HCT116 (cell line): ENCODE measurements at regions not wholly inside any gene's neighbourhood (a gene's known extent, or its start where the extent isn't known, plus 50 kb on each side); places are given as distances from the start of the nearest gene placed in this dataset.

Experiments
- ATAC-seq: fragments of 200-7000 bp; cut with Tn5 transposase; 2 replicates; pipeline ENCODE4 v1.9.1; 2020; ENCODE audit warnings: mild to moderate bottlenecking, moderate library complexity
- BruUV-seq: library from RNA; stranded (reverse); fragments of 400-500 nt; replicated peaks from 2 replicates; lab custom pipeline; 2021; lab: Mats Ljungman, UMichigan
- CTCF ChIA-PET: fragments of 300-600 bp; sonication (Branson Sonifier 250); formaldehyde crosslinking; loops from one replicate; lab custom pipeline; 2021; ENCODE audit warnings: antibody characterized with exemption; lab: Charles Lee
- POLR2A ChIA-PET: fragments of 300-600, 350-600 bp; sonication (Branson Sonifier 250); formaldehyde crosslinking; loops from one replicate; lab custom pipeline; 2021; ENCODE audit warnings: antibody characterized with exemption; lab: Charles Lee
- RAD21 ChIA-PET, 2 experiments: fragments of 300-600 bp; sonication (Branson Sonifier 250); formaldehyde crosslinking; loops; one replicate each; lab custom pipeline; 2023; ENCODE audit warnings: low total read pairs in 2 of 2; ENCODE audit not compliant: uncharacterized antibody in 2 of 2, unreplicated experiment in 2 of 2, low non-redundant PET in 1 of 2; lab: Charles Lee
- DNase-seq: peaks from one replicate; pipeline ENCODE4 v3.0.0-alpha.2; 2010; ENCODE audit warnings: low read depth, low spot score
- H2AFZ ChIP-seq: fragments of 200-600 bp; shearing (Covaris generic), sonication (generic); 2 replicates; pipeline ENCODE4 v1.6.1; 2017; ENCODE audit warnings: low read depth, mixed run types, mixed read lengths, antibody characterized with exemption, low read length; ENCODE audit not compliant: poor library complexity, severe bottlenecking
- H3K27ac ChIP-seq: 2 replicates; pipeline ENCODE4 v1.5.1; 2012; ENCODE audit warnings: low read depth, low read length
- H3K27me3 ChIP-seq: fragments of 200-600 bp; sonication (generic); 2 replicates; pipeline ENCODE4 v1.6.1; 2016; ENCODE audit warnings: mixed run types, low read length, mixed read lengths; ENCODE audit not compliant: insufficient read depth
- H3K36me3 ChIP-seq, 2 experiments: fragments of 200-500 bp in 1 of 2; fragments of 200-600 bp in 1 of 2; sonication (Bioruptor generic) in 1 of 2; sonication (generic) in 1 of 2; 2 replicates each; pipeline versions ENCODE4 v1.5.1 to v1.6.1; 2014 to 2016; ENCODE audit warnings: low read length in 2 of 2, inconsistent platforms in 1 of 2, mixed read lengths in 1 of 2, mixed run types in 1 of 2; ENCODE audit not compliant: insufficient read depth in 2 of 2, control insufficient read depth in 1 of 2
- H3K4me1 ChIP-seq, 2 experiments: fragments of 200-600 bp in 1 of 2; sonication (generic) in 1 of 2; 2 replicates each; pipeline versions ENCODE4 v1.5.1 to v1.6.1; 2012 to 2017; ENCODE audit warnings: low read length in 2 of 2, inconsistent platforms in 1 of 2, mild to moderate bottlenecking in 1 of 2, mixed read lengths in 1 of 2, mixed run types in 1 of 2, moderate library complexity in 1 of 2; ENCODE audit not compliant: insufficient read depth in 2 of 2, control insufficient read depth in 1 of 2
- H3K4me2 ChIP-seq: fragments of 200-600 bp; sonication (generic); 2 replicates; pipeline ENCODE4 v1.6.1; 2017; ENCODE audit warnings: mixed run types, low read length, mixed read lengths
- H3K4me3 ChIP-seq, 2 experiments: fragments of 200-600 bp in 1 of 2; sonication (generic) in 1 of 2; replicated peaks in 1 of 2; 2 replicates each; pipeline ENCODE4 v1.5.1; 2011 to 2016; ENCODE audit warnings: low read length in 2 of 2, control low read depth in 1 of 2, low read depth in 1 of 2, mild to moderate bottlenecking in 1 of 2, mixed read lengths in 1 of 2, mixed run types in 1 of 2
- H3K79me2 ChIP-seq: fragments of 200-600 bp; sonication (generic); 2 replicates; pipeline ENCODE4 v1.6.1; 2017; ENCODE audit warnings: mild to moderate bottlenecking, mixed run types, low read length, moderate library complexity, mixed read lengths; ENCODE audit not compliant: insufficient read depth
- H3K9ac ChIP-seq: fragments of 200-600 bp; sonication (generic); 2 replicates; pipeline ENCODE4 v1.6.1; 2016; ENCODE audit warnings: low read length, mixed read lengths
- H3K9me2 ChIP-seq: fragments of 200-600 bp; sonication (generic), shearing (Covaris generic); 2 replicates; pipeline ENCODE4 v1.6.1; 2017; ENCODE audit warnings: mixed run types, mild to moderate bottlenecking, moderate library complexity; ENCODE audit not compliant: insufficient read depth
- H3K9me3 ChIP-seq, 2 experiments: fragments of 200-500 bp in 1 of 2; fragments of 200-600 bp in 1 of 2; sonication (Bioruptor generic) in 1 of 2; sonication (generic) in 1 of 2; 2 replicates each; pipeline ENCODE4 v1.6.1; 2014 to 2017; ENCODE audit warnings: low read length in 2 of 2, mixed read lengths in 2 of 2, inconsistent platforms in 1 of 2, low read depth in 1 of 2, mild to moderate bottlenecking in 1 of 2, mixed run types in 1 of 2, moderate library complexity in 1 of 2; ENCODE audit not compliant: control insufficient read depth in 1 of 2, insufficient read depth in 1 of 2
- H4K20me1 ChIP-seq: fragments of 200-600 bp; sonication (generic), shearing (Covaris generic); 2 replicates; pipeline ENCODE4 v1.6.1; 2017; ENCODE audit warnings: mixed run types, mild to moderate bottlenecking, moderate library complexity; ENCODE audit not compliant: insufficient read depth
- ATF3 ChIP-seq: IDR thresholded peaks from 2 replicates; pipeline ENCODE4 v1.6.1; 2012
- CBX3 ChIP-seq: IDR thresholded peaks from 2 replicates; pipeline ENCODE4 v1.6.1; 2012; ENCODE audit warnings: low read depth
- CEBPB ChIP-seq: IDR thresholded peaks from 2 replicates; pipeline ENCODE4 v1.6.1; 2012; ENCODE audit warnings: low read depth
- CTCF ChIP-seq, 3 experiments: fragments of 200-600 bp in 1 of 3; sonication (generic) in 1 of 3; IDR thresholded peaks in 2 of 3; conservative IDR thresholded peaks in 1 of 3; 2 replicates each; pipeline ENCODE4 v1.5.1; 2012 to 2017; ENCODE audit warnings: low read depth in 2 of 3, low read length in 2 of 3, antibody characterized with exemption in 1 of 3, borderline replicate concordance in 1 of 3, control low read depth in 1 of 3, mild to moderate bottlenecking in 1 of 3, mixed read lengths in 1 of 3, mixed run types in 1 of 3, moderate library complexity in 1 of 3; ENCODE audit not compliant: insufficient read depth in 1 of 3
- EGR1 ChIP-seq: IDR thresholded peaks from 2 replicates; pipeline ENCODE4 v1.6.1; 2012; ENCODE audit warnings: low read depth
- EZH2phosphoT487 ChIP-seq: fragments of 200-600 bp; IDR thresholded peaks from 2 replicates; pipeline ENCODE4 v1.6.1; 2018; ENCODE audit warnings: antibody characterized with exemption, borderline replicate concordance
- JUND ChIP-seq: IDR thresholded peaks from 2 replicates; pipeline ENCODE4 v1.6.1; 2012
- MAX ChIP-seq: IDR thresholded peaks from 2 replicates; pipeline ENCODE4 v1.6.1; 2012
- POLR2A ChIP-seq: IDR thresholded peaks from 2 replicates; pipeline ENCODE4 v1.7.0; 2011; ENCODE audit warnings: borderline replicate concordance; ENCODE audit not compliant: insufficient read depth, insufficient read length; ENCODE audit errors: extremely low read depth
- POLR2AphosphoS5 ChIP-seq: IDR thresholded peaks from 2 replicates; pipeline ENCODE4 v1.6.1; 2011; ENCODE audit warnings: mild to moderate bottlenecking, low read depth, low read length, moderate library complexity
- RAD21 ChIP-seq: IDR thresholded peaks from 2 replicates; pipeline ENCODE4 v1.6.1; 2012; ENCODE audit warnings: low read depth, mild to moderate bottlenecking
- SP1 ChIP-seq: IDR thresholded peaks from 2 replicates; pipeline ENCODE4 v1.6.1; 2012; ENCODE audit warnings: low read depth
- SRF ChIP-seq: IDR thresholded peaks from 2 replicates; pipeline ENCODE4 v1.6.1; 2012; ENCODE audit warnings: low read depth
- YY1 ChIP-seq: IDR thresholded peaks from 2 replicates; pipeline ENCODE4 v1.6.1; 2011; ENCODE audit warnings: low read length, low read depth, moderate library complexity, mild to moderate bottlenecking; ENCODE audit not compliant: insufficient replicate concordance; ENCODE audit errors: extremely low read depth
- ZBTB33 ChIP-seq: IDR thresholded peaks from 2 replicates; pipeline ENCODE4 v1.6.1; 2011; ENCODE audit warnings: mild to moderate bottlenecking, low read length, moderate library complexity; ENCODE audit not compliant: insufficient replicate concordance; ENCODE audit errors: extremely low read depth
- ZNF274 ChIP-seq: fragments of 200-500 bp; sonication (Bioruptor generic); IDR thresholded peaks from 2 replicates; pipeline ENCODE4 v1.6.1; 2014; ENCODE audit warnings: mild to moderate bottlenecking, low read depth, low read length, inconsistent platforms
- intact Hi-C: fragments of 100-400 bp; cut with micrococcal nuclease; formaldehyde crosslinking; loops from 2 replicates; pipeline ENCODE4 v1.10.0; 2022

- no peak for DNase-seq
- BruUV-seq: no TSS peak
- H3K4me1 ChIP-seq: no peaks in the 10 kb centered on the region
- no peaks in the 10 kb centered on the region for H3K27me3 ChIP-seq
- POLR2A ChIA-PET: no interaction called here
- no peaks in the 10 kb centered on the region for H3K36me3 ChIP-seq
- intact Hi-C loops: no loop called here
- H3K27ac ChIP-seq: no peak overlapping the region
- no peak for ATAC-seq
- H3K9me3 ChIP-seq: no peaks in the 10 kb centered on the region
- RAD21 ChIA-PET: no interaction called here
- CTCF ChIA-PET: no interaction called here
- no peak overlapping the region for H3K4me3 ChIP-seq
- no peak overlapping the region for H2AFZ ChIP-seq
- H3K4me2 ChIP-seq: no peak overlapping the region
- no peaks in the 10 kb centered on the region for H3K79me2 ChIP-seq
- H3K9ac ChIP-seq: no peak overlapping the region
- no peaks in the 10 kb centered on the region for H3K9me2 ChIP-seq
- H4K20me1 ChIP-seq: no peaks in the 10 kb centered on the region
- TF ChIP-seq CEBPB (no peak), MAX (no peak), CBX3 (no peak), POLR2A (no peak), ATF3 (no peak), CTCF (IDR thresholded peaks at IDR 0.05 in 2 of 3, conservative IDR thresholded peaks at IDR 0.05 in 1 of 3; ENCODE audit: borderline replicate concordance in 1 of 3, insufficient read depth in 1 of 3, low read depth in 2 of 3, low read length in 2 of 3) (no peak), EZH2phosphoT487 (no peak), POLR2AphosphoS5 (no peak), SRF (no peak), RAD21 (no peak), JUND (no peak), YY1 (no peak), SP1 (no peak), EGR1 (no peak), ZNF274 (no peak), ZBTB33 (no peak)
These were observed 139.5 kb upstream of the LRP1B start for GRCh38 chr2:142270291-142270690.
